Adrenal gland (tissue), 9 donors: ENCODE measurements at regions not wholly inside any gene's neighbourhood (a gene's known extent, or its start where the extent isn't known, plus 50 kb on each side); places are given as distances from the start of the nearest gene placed in this dataset.

ENCODE experiments used
- DNase-seq, 7 donors: peaks; one replicate each; pipeline ENCODE4 v3.0.0-alpha.2; 2019 to 2020
- H3K27ac ChIP-seq, 5 donors: fragments of 200-600 bp; sonication (generic) in 4 of 5; 1 replicate in 3 of 5; 2 replicates in 2 of 5; pipeline versions ENCODE4 v1.5.1 to v1.8.0; 2016 to 2020; ENCODE audit warnings: mild to moderate bottlenecking in 1 of 5
- H3K27me3 ChIP-seq: fragments of 200-600 bp; 2 replicates; pipeline ENCODE4 v1.8.0; 2021
- H3K36me3 ChIP-seq, 2 donors: fragments of 200-600 bp; replicated peaks in 1 of 2; 1 replicate in 1 of 2; 2 replicates in 1 of 2; pipeline versions ENCODE4 v1.5.1 to v1.8.0; 2018 to 2022
- H3K4me1 ChIP-seq, 2 donors: fragments of 200-600 bp; replicated peaks in 1 of 2; 1 replicate in 1 of 2; 2 replicates in 1 of 2; pipeline versions ENCODE4 v1.5.1 to v1.8.0; 2018 to 2021
- H3K4me3 ChIP-seq, 4 donors: fragments of 200-600 bp; sonication (generic) in 3 of 4; one replicate each; pipeline ENCODE4 v1.5.1; 2016 to 2018
- H3K9me3 ChIP-seq, 3 donors: fragments of 200-600 bp; sonication (generic) in 1 of 3; replicated peaks in 1 of 3; 1 replicate in 2 of 3; 2 replicates in 1 of 3; pipeline versions ENCODE4 v1.5.1 to v1.8.0; 2016 to 2021
- POLR2A ChIP-seq, 2 donors: fragments of 450-650 bp; IDR thresholded peaks; one replicate each; pipeline ENCODE4 v1.6.1; 2017; ENCODE audit warnings: antibody characterized with exemption in 2 of 2, mild to moderate bottlenecking in 2 of 2, moderate library complexity in 1 of 2
- WGBS, 4 donors: extraction: QIAGEN DNeasy Blood & Tissue Kit in 2 of 4; methylation state at CpG; one replicate each; pipeline versions ENCODE4 v1.1.5 to v1.1.7; 2013 to 2017; 5-methylcytosine and 5-hydroxymethylcytosine counted together
- intact Hi-C, 2 donors: fragments of 100-400 bp; cut with DNase I; formaldehyde crosslinking; loops; one replicate each; pipeline versions ENCODE4 v1.14.1 to v1.15.0; 2022 to 2023
- TF ChIP-seq, protein P1 (sequence below), 6 experiments: fragments of 450-650 bp in 4 of 6; fragments of 200-600 bp in 2 of 6; sonication (generic) in 1 of 6; IDR thresholded peaks; 1 replicate in 5 of 6; 2 replicates in 1 of 6; pipeline versions ENCODE4 v1.5.1 to v1.8.0; 2016 to 2021; ENCODE audit warnings: antibody characterized with exemption in 6 of 6, mild to moderate bottlenecking in 2 of 6, moderate library complexity in 1 of 6
- donor health status: healthy with polysubstance abuse.
- donor health status: Bipolar disorder and iron deficiency.
- donor health status: DM: yes; HTN: yes; CAD: no.
- donor health status: DM: no; HTN: no; CAD: no.
- donor health status: DM: no; HTN: no; CAD: no.

DNA sequence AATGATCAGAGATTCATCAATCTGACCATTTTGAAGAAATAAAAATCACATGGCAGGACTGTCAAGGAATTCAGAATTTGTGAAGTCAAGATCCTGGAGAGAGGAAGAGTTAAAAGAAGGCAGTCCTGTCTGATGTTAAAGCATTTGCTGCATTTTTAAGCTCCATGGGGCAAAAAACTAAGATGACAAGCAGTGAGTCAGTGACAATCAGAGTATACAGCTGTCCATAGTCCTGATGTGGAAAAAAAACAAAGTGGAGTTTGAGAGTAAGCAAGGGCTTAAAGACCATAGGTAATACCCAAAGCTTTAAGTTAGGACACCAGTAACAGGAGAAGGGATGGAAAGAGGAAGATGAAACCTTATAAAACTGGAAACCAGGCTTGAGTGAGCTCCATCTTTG is 412.7 kb upstream of the ANKRD30A start:
- Histone ChIP-seq H3K27ac (no peak overlapping the region), H3K9me3 (no peaks in the 10 kb centered on the region), H3K27me3 (no peaks in the 10 kb centered on the region), H3K4me3 (no peak overlapping the region), H3K4me1 (no peaks in the 10 kb centered on the region), H3K36me3 (no peaks in the 10 kb centered on the region)
- intact Hi-C loops = no loop called here
- TF ChIP-seq, protein P1, sequence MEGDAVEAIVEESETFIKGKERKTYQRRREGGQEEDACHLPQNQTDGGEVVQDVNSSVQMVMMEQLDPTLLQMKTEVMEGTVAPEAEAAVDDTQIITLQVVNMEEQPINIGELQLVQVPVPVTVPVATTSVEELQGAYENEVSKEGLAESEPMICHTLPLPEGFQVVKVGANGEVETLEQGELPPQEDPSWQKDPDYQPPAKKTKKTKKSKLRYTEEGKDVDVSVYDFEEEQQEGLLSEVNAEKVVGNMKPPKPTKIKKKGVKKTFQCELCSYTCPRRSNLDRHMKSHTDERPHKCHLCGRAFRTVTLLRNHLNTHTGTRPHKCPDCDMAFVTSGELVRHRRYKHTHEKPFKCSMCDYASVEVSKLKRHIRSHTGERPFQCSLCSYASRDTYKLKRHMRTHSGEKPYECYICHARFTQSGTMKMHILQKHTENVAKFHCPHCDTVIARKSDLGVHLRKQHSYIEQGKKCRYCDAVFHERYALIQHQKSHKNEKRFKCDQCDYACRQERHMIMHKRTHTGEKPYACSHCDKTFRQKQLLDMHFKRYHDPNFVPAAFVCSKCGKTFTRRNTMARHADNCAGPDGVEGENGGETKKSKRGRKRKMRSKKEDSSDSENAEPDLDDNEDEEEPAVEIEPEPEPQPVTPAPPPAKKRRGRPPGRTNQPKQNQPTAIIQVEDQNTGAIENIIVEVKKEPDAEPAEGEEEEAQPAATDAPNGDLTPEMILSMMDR (IDR thresholded peaks at IDR 0.05) = no peak
- DNase-seq = no peak

DNA sequence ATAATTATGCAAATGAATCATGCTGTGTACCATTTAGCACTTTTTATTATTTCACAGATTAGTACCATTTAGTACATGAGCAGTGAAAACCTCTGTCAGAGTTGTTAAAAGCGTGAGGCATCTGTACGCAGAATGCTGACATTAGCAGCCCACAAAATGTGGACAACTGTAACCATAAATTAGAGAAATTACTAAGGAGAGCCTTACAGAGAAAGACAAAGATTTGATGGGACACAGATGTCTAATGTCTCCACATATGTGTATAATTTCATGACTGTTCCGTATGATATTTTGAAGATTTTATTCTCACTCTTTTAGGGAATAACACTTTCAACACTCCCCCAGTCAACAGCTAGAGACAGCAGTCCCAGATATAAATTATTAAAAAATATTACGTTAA is 414.0 kb upstream of the ANKRD30A start:
- intact Hi-C loops = no loop called here
- Histone ChIP-seq H3K4me1 (no peaks in the 10 kb centered on the region), H3K27ac (no peak overlapping the region), H3K4me3 (no peak overlapping the region), H3K9me3 (no peaks in the 10 kb centered on the region), H3K36me3 (no peaks in the 10 kb centered on the region), H3K27me3 (no peaks in the 10 kb centered on the region)
- TF ChIP-seq POLR2A (IDR thresholded peaks at IDR 0.05) = no peak
- TF ChIP-seq, protein P1 (IDR thresholded peaks at IDR 0.05) = no peak
- DNase-seq = no peak
- WGBS, 4 donors = 83 to 90% (median 87%) methylated on average over 4 of the region's 4 CpGs

DNA sequence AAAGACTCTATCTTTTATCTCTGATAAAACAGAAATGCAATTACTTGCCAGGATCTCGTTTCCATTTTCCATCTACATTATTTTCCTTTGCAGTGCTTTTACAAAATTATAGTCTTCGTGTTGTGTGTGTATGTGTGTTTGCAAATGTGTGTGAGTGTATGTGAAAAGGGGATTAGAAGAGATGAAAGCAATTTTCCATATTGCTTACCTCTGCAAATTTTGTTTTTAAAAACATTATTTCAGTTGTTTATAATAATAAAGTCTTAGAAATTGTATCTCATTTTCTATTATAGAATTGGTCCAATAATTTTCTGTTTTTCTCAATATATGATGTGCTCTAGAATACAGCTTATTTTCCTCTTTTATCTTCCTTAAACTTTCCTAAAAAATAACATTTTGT is 421.3 kb upstream of the ANKRD30A start:
- Histone ChIP-seq H3K27me3 (no peaks in the 10 kb centered on the region), H3K27ac (no peak overlapping the region), H3K4me1 (no peaks in the 10 kb centered on the region), H3K4me3 (no peak overlapping the region), H3K36me3 (no peaks in the 10 kb centered on the region), H3K9me3 (no peaks in the 10 kb centered on the region)
- 43 to 54% (median 50%) methylated on average over 2 of the region's 2 CpGs for WGBS, 4 donors
- TF ChIP-seq POLR2A (IDR thresholded peaks at IDR 0.05) = no peak
- TF ChIP-seq, protein P1 (IDR thresholded peaks at IDR 0.05) = no peak
- DNase-seq = no peak
- intact Hi-C loops = no loop called here

DNA sequence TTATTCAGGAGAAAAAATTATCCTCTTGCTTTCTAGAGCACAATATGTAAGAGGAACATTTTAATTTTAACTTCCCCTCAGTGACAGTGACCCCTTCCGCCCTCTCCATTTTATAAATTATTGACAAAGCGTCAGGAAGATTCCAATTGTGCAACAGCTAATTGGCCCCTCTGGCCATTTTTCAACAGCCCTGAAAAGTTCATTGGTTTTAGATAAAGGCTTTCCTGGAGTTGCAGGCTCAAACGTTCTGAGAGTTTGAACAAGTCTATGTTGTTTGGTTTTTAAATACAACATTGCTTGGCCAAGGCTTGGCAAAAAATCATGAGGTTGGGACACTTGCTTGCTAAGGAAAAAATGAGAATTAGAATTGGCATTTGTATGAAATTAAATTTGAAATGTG is 422.2 kb upstream of the ANKRD30A start:
- H3K4me3 ChIP-seq = no peak overlapping the region
- H3K4me1 ChIP-seq = no peaks in the 10 kb centered on the region
- H3K27ac ChIP-seq = no peak overlapping the region
- no peaks in the 10 kb centered on the region for H3K36me3 ChIP-seq
- H3K9me3 ChIP-seq = no peaks in the 10 kb centered on the region
- 47 to 53% (median 49%) methylated on average over 3 of the region's 3 CpGs for WGBS, 4 donors
- H3K27me3 ChIP-seq = no peaks in the 10 kb centered on the region
- intact Hi-C loops = no loop called here
- TF ChIP-seq POLR2A (IDR thresholded peaks at IDR 0.05) = no peak
- TF ChIP-seq, protein P1 (IDR thresholded peaks at IDR 0.05) = no peak
- no peak for DNase-seq
